K562 (cell line): ENCODE measurements at regions not wholly inside any gene's neighbourhood (a gene's known extent, or its start where the extent isn't known, plus 50 kb on each side); places are given as distances from the start of the nearest gene placed in this dataset.

Source experiments
- ATAC-seq: fragments of 200-7000 bp; cut with Tn5 transposase; 3 replicates; pipeline ENCODE4 v1.9.1; 2020; ENCODE audit warnings: moderate library complexity
- BruUV-seq: library from RNA; stranded (reverse); fragments of 400-500 nt; replicated peaks from 2 replicates; lab custom pipeline; 2021; lab: Mats Ljungman, UMichigan
- CTCF ChIA-PET: fragments of 300-600 bp; formaldehyde crosslinking; extraction: SDS; loops from one replicate; lab custom pipeline; 2021; ENCODE audit warnings: low intra/inter-chr PET ratio; lab: Yijun Ruan, JAX
- POLR2A ChIA-PET: fragments of 300-600, 350-650 bp; sonication (Branson Sonifier 250); formaldehyde crosslinking; extraction: SDS; loops from one replicate; lab custom pipeline; 2021; ENCODE audit warnings: antibody characterized with exemption, inconsistent platforms; lab: Yijun Ruan, JAX
- DNase-seq, 4 experiments: peaks; one replicate each; pipeline versions ENCODE4 v3.0.0 to v3.0.0-alpha.2; 2011 to 2018; ENCODE audit warnings: low spot score in 3 of 4, mixed read lengths in 3 of 4; ENCODE audit errors: extremely low read depth in 1 of 4
- FAIRE-seq: peaks from 2 replicates; lab custom pipeline; 2011; peaks lifted over from hg19 to GRCh38; lab: Jason Lieb, UNC
- H2AFZ ChIP-seq: 2 replicates; pipeline ENCODE4 v1.6.0; 2011; ENCODE audit warnings: low read depth, low read length, control low read depth, inconsistent platforms
- H3K27ac ChIP-seq: fragments of 200-600 bp; 3 replicates; pipeline ENCODE4 v1.8.0; 2011; ENCODE audit warnings: low read depth, mild to moderate bottlenecking, control low read depth, inconsistent platforms, low read length, moderate library complexity, mixed read lengths; ENCODE audit errors: extremely low read depth
- H3K27me3 ChIP-seq, 2 experiments: fragments of 300-600 bp in 1 of 2; 2 replicates in 1 of 2; 3 replicates in 1 of 2; pipeline versions ENCODE4 v1.6.0 to v1.8.0; 2011; ENCODE audit warnings: inconsistent platforms in 2 of 2, low read length in 2 of 2, mild to moderate bottlenecking in 1 of 2, mixed read lengths in 1 of 2, moderate library complexity in 1 of 2; ENCODE audit not compliant: control insufficient read depth in 2 of 2, insufficient read depth in 2 of 2
- H3K36me3 ChIP-seq: fragments of 300-600 bp; 3 replicates; pipeline ENCODE4 v1.8.0; 2011; ENCODE audit warnings: mild to moderate bottlenecking, low read length, inconsistent platforms; ENCODE audit not compliant: control insufficient read depth, insufficient read depth
- H3K4me1 ChIP-seq, 2 experiments: fragments of 200-600 bp in 1 of 2; replicated peaks in 1 of 2; 2 replicates in 1 of 2; 3 replicates in 1 of 2; pipeline versions ENCODE4 v1.5.1 to v1.8.0; 2011; ENCODE audit warnings: inconsistent platforms in 2 of 2, low read length in 2 of 2, mild to moderate bottlenecking in 1 of 2, mixed read lengths in 1 of 2, moderate library complexity in 1 of 2; ENCODE audit not compliant: control insufficient read depth in 2 of 2, insufficient read depth in 2 of 2
- H3K4me2 ChIP-seq: 2 replicates; pipeline ENCODE4 v1.6.1; 2011; ENCODE audit warnings: low read length, control low read depth, inconsistent platforms, mixed read lengths; ENCODE audit not compliant: insufficient read depth
- H3K4me3 ChIP-seq: fragments of 200-600 bp; sonication (generic), shearing (Covaris generic); 2 replicates; pipeline ENCODE4 v1.5.1; 2016; ENCODE audit warnings: control low read depth, inconsistent platforms
- H3K79me2 ChIP-seq: fragments of 200-600 bp; 3 replicates; pipeline ENCODE4 v1.8.0; 2011; ENCODE audit warnings: low read length, inconsistent platforms; ENCODE audit not compliant: control insufficient read depth, insufficient read depth
- H3K9ac ChIP-seq, 2 experiments: 2 replicates each; pipeline versions ENCODE4 v1.6.0 to v1.6.1; 2011; ENCODE audit warnings: low read depth in 2 of 2, low read length in 2 of 2, control low read depth in 1 of 2, inconsistent platforms in 1 of 2, mild to moderate bottlenecking in 1 of 2, mixed read lengths in 1 of 2; ENCODE audit not compliant: insufficient read depth in 1 of 2
- H3K9me1 ChIP-seq: one replicate; pipeline ENCODE4 v1.6.0; 2011; ENCODE audit warnings: inconsistent platforms, mild to moderate bottlenecking, low read length, moderate library complexity; ENCODE audit not compliant: control insufficient read depth, insufficient read depth
- H3K9me3 ChIP-seq: replicated peaks from 2 replicates; pipeline ENCODE4 v1.5.1; 2011; ENCODE audit warnings: low read depth, low read length, inconsistent platforms; ENCODE audit not compliant: control insufficient read depth, insufficient read depth
- H4K20me1 ChIP-seq: replicated peaks from 2 replicates; pipeline ENCODE4 v1.6.1; 2011; ENCODE audit warnings: low read length, inconsistent platforms, mixed read lengths; ENCODE audit not compliant: control insufficient read depth, insufficient read depth
- ARID2 ChIP-seq: fragments of 450-650 bp; IDR thresholded peaks from 2 replicates; pipeline ENCODE4 v1.6.1; 2017; ENCODE audit warnings: antibody characterized with exemption, mild to moderate bottlenecking
- BCLAF1 ChIP-seq, 2 experiments: fragments of 450-650 bp in 1 of 2; IDR thresholded peaks; 2 replicates each; pipeline ENCODE4 v1.6.1; 2011 to 2017; ENCODE audit warnings: low read depth in 2 of 2, antibody characterized with exemption in 1 of 2, borderline replicate concordance in 1 of 2, low read length in 1 of 2, mild to moderate bottlenecking in 1 of 2, mixed read lengths in 1 of 2; ENCODE audit not compliant: control insufficient read depth in 1 of 2
- CAMTA2 ChIP-seq: fragments of 250-450 bp; sonication (Bioruptor Pico); conservative IDR thresholded peaks from 2 replicates; pipeline ENCODE4 v1.5.1; 2022
- DMBX1 ChIP-seq: fragments of 250-450 bp; sonication (Bioruptor Pico); IDR thresholded peaks from 2 replicates; pipeline ENCODE4 v1.8.0; 2022; ENCODE audit warnings: inconsistent platforms, mild to moderate bottlenecking, moderate library complexity, borderline replicate concordance
- ESRRB ChIP-seq: fragments of 250-450 bp; sonication (Bioruptor Pico); IDR thresholded peaks from 2 replicates; pipeline ENCODE4 v1.5.0; 2020; ENCODE audit warnings: mild to moderate bottlenecking, moderate library complexity, borderline replicate concordance
- FOXK1 ChIP-seq: sonication (generic); formaldehyde crosslinking; IDR thresholded peaks from 2 replicates; pipeline ENCODE4 v1.8.0; 2022; ENCODE audit warnings: missing genetic modification reagents, mild to moderate bottlenecking, borderline replicate concordance
- HDGF ChIP-seq: fragments of 450-650 bp; IDR thresholded peaks from 2 replicates; pipeline ENCODE4 v1.6.1; 2016
- SMAD3 ChIP-seq: fragments of 450-650 bp; formaldehyde crosslinking; conservative IDR thresholded peaks from 2 replicates; pipeline ENCODE4 v1.4.0; 2020; ENCODE audit warnings: mild to moderate bottlenecking
- TCFL5 ChIP-seq: fragments of 250-450 bp; sonication (Bioruptor Pico); conservative IDR thresholded peaks from 2 replicates; pipeline ENCODE4 v1.6.1; 2021; ENCODE audit warnings: mild to moderate bottlenecking, moderate library complexity, matching md5 sums
- ZBED1 ChIP-seq: IDR thresholded peaks from 2 replicates; pipeline ENCODE4 v1.6.1; 2014
- ZNF174 ChIP-seq: fragments of 250-450 bp; sonication (Bioruptor Pico); IDR thresholded peaks from 2 replicates; pipeline ENCODE4 v1.4.0; 2020; ENCODE audit warnings: mild to moderate bottlenecking
- ZNF175 ChIP-seq: fragments of 200-800 bp; sonication (Bioruptor generic); IDR thresholded peaks from 2 replicates; pipeline ENCODE4 v1.6.1; 2016; ENCODE audit warnings: low read depth, mild to moderate bottlenecking, missing genetic modification characterization, missing compliant biosample characterization
- ZNF324 ChIP-seq: fragments of 250-450 bp; sonication (Bioruptor Pico); IDR thresholded peaks from 2 replicates; pipeline ENCODE4 v1.4.0; 2020; ENCODE audit warnings: mild to moderate bottlenecking
- ZNF561 ChIP-seq: fragments of 450-650 bp; formaldehyde crosslinking; conservative IDR thresholded peaks from 2 replicates; pipeline ENCODE4 v1.4.0; 2020; ENCODE audit warnings: mild to moderate bottlenecking, moderate library complexity
- WGBS: fragments of 100-300 bp; shearing (Covaris generic); methylation state at CpG from one replicate; pipeline ENCODE4 v1.1.6; 2016; ENCODE audit warnings: low coverage, mixed read lengths; ENCODE audit not compliant: insufficient coverage; ENCODE audit errors: missing lambda C conversion rate; 5-methylcytosine and 5-hydroxymethylcytosine counted together
- in situ Hi-C: fragments of 300-500 bp; cut with MboI; formaldehyde crosslinking; loops from 4 replicates; pipeline ENCODE4 v1.15.0; 2018; ENCODE audit warnings: inconsistent platforms, mixed read lengths
- intact Hi-C: fragments of 100-400 bp; cut with micrococcal nuclease; formaldehyde crosslinking; loops from 2 replicates; pipeline ENCODE4 v1.14.2; 2022
- TF ChIP-seq, protein P1 (sequence below): IDR thresholded peaks from 2 replicates; pipeline ENCODE4 v1.6.1; 2012; ENCODE audit warnings: low read depth, low read length, improper control_type of control experiment, borderline replicate concordance

- FAIRE-seq (no peak), ATAC-seq (no peak), DNase-seq (no peak)
- no peak overlapping the region for H2AFZ ChIP-seq
- no peaks in the 10 kb centered on the region for H3K9me3 ChIP-seq
- H3K27ac ChIP-seq, result no peak overlapping the region
- in situ Hi-C loops (no loop called here), intact Hi-C loops (no loop called here)
- no peaks in the 10 kb centered on the region for H4K20me1 ChIP-seq
- no peak overlapping the region for H3K9ac ChIP-seq
- BruUV-seq, result no TSS peak
- no peaks in the 10 kb centered on the region for H3K79me2 ChIP-seq
- no peaks in the 10 kb centered on the region for H3K36me3 ChIP-seq
- H3K4me3 ChIP-seq, result no peak overlapping the region
- H3K4me2 ChIP-seq, result no peak overlapping the region
- TF ChIP-seq HDGF, result no peak
- TF ChIP-seq ZNF175, result no peak
- TF ChIP-seq ARID2, result no peak
- no peak for TF ChIP-seq ZNF561 (CRISPR knock-in tag)
- no peak for TF ChIP-seq ESRRB (CRISPR knock-in tag)
- no peak for TF ChIP-seq FOXK1 (CRISPR knock-in tag)
- no peak for TF ChIP-seq TCFL5
- no peak for TF ChIP-seq SMAD3 (CRISPR knock-in tag)
- no peak for TF ChIP-seq ZBED1
- 0% methylated on average over 3 of the region's 3 CpGs for WGBS
- ChIA-PET POLR2A (no interaction called here), CTCF (no interaction called here)
- H3K27me3 ChIP-seq, result no peaks in the 10 kb centered on the region
- H3K9me1 ChIP-seq, result no peaks in the 10 kb centered on the region
- no peaks in the 10 kb centered on the region for H3K4me1 ChIP-seq
Measured at GRCh38 chr20:6671829-6672228, 95.7 kb upstream of the BMP2 start.

GRCh38 chr20:6668546-6668945, 98.9 kb upstream of the BMP2 start:
- Histone ChIP-seq H3K27me3 (no peaks in the 10 kb centered on the region), H3K4me2 (no peak overlapping the region), H4K20me1 (no peaks in the 10 kb centered on the region), H3K27ac (no peak overlapping the region), H3K79me2 (no peaks in the 10 kb centered on the region), H2AFZ (no peak overlapping the region), H3K4me3 (no peak overlapping the region), H3K9me3 (no peaks in the 10 kb centered on the region), H3K9me1 (no peaks in the 10 kb centered on the region), H3K36me3 (no peaks in the 10 kb centered on the region), H3K9ac (no peak overlapping the region), H3K4me1 (no peaks in the 10 kb centered on the region)
- in situ Hi-C loops (no loop called here), intact Hi-C loops (no loop called here)
- ChIA-PET POLR2A (no interaction called here), CTCF (no interaction called here)
- FAIRE-seq (no peak), ATAC-seq (no peak), DNase-seq (no peak)
- no TSS peak for BruUV-seq
- no peak for TF ChIP-seq DMBX1 (CRISPR knock-in tag)
- no peak for TF ChIP-seq BCLAF1 (IDR thresholded peaks at IDR 0.05; ENCODE audit: borderline replicate concordance in 1 of 2, control insufficient read depth in 1 of 2, low read depth in 2 of 2, low read length in 1 of 2)
- TF ChIP-seq, protein P1, sequence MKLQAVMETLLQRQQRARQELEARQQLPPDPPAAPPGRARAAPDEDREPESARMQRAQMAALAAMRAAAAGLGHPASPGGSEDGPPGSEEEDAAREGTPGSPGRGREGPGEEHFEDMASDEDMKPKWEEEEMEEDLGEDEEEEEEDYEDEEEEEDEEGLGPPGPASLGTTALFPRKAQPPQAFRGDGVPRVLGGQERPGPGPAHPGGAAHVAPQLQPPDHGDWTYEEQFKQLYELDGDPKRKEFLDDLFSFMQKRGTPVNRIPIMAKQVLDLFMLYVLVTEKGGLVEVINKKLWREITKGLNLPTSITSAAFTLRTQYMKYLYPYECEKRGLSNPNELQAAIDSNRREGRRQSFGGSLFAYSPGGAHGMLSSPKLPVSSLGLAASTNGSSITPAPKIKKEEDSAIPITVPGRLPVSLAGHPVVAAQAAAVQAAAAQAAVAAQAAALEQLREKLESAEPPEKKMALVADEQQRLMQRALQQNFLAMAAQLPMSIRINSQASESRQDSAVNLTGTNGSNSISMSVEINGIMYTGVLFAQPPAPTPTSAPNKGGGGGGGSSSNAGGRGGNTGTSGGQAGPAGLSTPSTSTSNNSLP, result no peak
- no peak for TF ChIP-seq CAMTA2 (CRISPR knock-in tag)
- TF ChIP-seq ZNF324, result no peak
- no peak for TF ChIP-seq ZNF174
